Liver (tissue), 3 donors: ENCODE measurements at regions not wholly inside any gene's neighbourhood (a gene's known extent, or its start where the extent isn't known, plus 50 kb on each side); places are given as distances from the start of the nearest gene placed in this dataset.

Experiments
- CTCF ChIP-seq: fragments of 150-350 bp; IDR thresholded peaks from 2 replicates; pipeline ENCODE4 v1.5.1; 2017; ENCODE audit warnings: improper control_type of control experiment, low read depth, low read length; ENCODE audit not compliant: missing input control
- MAX ChIP-seq: IDR thresholded peaks from 2 replicates; pipeline ENCODE4 v1.6.1; 2016; ENCODE audit warnings: antibody characterized with exemption
- RAD21 ChIP-seq, 2 donors: IDR thresholded peaks; 2 replicates each; pipeline ENCODE4 v1.6.1; 2016; ENCODE audit warnings: antibody characterized with exemption in 2 of 2, mild to moderate bottlenecking in 2 of 2
- REST ChIP-seq: IDR thresholded peaks from 2 replicates; pipeline ENCODE4 v1.6.1; 2016; ENCODE audit warnings: antibody characterized with exemption, mild to moderate bottlenecking
- SP1 ChIP-seq: IDR thresholded peaks from 2 replicates; pipeline ENCODE4 v1.6.1; 2018; ENCODE audit warnings: antibody characterized with exemption, mild to moderate bottlenecking
- TAF1 ChIP-seq: conservative IDR thresholded peaks from 2 replicates; pipeline ENCODE4 v1.6.1; 2016; ENCODE audit warnings: antibody characterized with exemption, mild to moderate bottlenecking
- YY1 ChIP-seq: IDR thresholded peaks from 2 replicates; pipeline ENCODE4 v1.6.1; 2016; ENCODE audit warnings: antibody characterized with exemption, mild to moderate bottlenecking
- donor health status: healthy.
- donor health status: healthy.

GRCh38 chr13:37495046-37495445 is 103.5 kb downstream of the POSTN start:
- TF ChIP-seq YY1, result no peak
- no peak for TF ChIP-seq CTCF
- no peak for TF ChIP-seq TAF1
- no peak for TF ChIP-seq MAX
- TF ChIP-seq REST, result no peak
- no peak for TF ChIP-seq SP1
- no peak for TF ChIP-seq RAD21 (IDR thresholded peaks at IDR 0.05)
